ENCODE measurements at regions not wholly inside any gene's neighbourhood (a gene's known extent, or its start where the extent isn't known, plus 50 kb on each side); places are given as distances from the start of the nearest gene placed in this dataset.
"Not testable (repeated sequence)": the region's sequence is repeated elsewhere in the genome, so short reads cannot be mapped to it uniquely, and the experiment has no call there.

- DNase-seq (no peak), ATAC-seq (no peak)
- no peaks in the 10 kb centered on the region for H3K4me1 ChIP-seq (ENCODE audit: low read depth)
- H3K9me3 ChIP-seq: no peaks in the 10 kb centered on the region
- H3K36me3 ChIP-seq (ENCODE audit: low read depth): no peaks in the 10 kb centered on the region
- no peak overlapping the region for H3K4me3 ChIP-seq
- no peak for TF ChIP-seq CTCF (IDR thresholded peaks at IDR 0.05)
- intact Hi-C loops (cut with DNase I, micrococcal nuclease): no loop called here
Observed at GRCh38 chr12:63508543-63508942, 159.8 kb downstream of the DPY19L2 start.

GRCh38 chr12:63499567-63499966 lies 168.7 kb downstream of the DPY19L2 start:
- intact Hi-C loops (cut with DNase I, micrococcal nuclease): no loop called here

GRCh38 chr12:63498239-63498638 lies 170.1 kb downstream of the DPY19L2 start:
- TF ChIP-seq CTCF (IDR thresholded peaks at IDR 0.05): no peak
- intact Hi-C loops (cut with DNase I, micrococcal nuclease): no loop called here
- no peaks in the 10 kb centered on the region for H3K9me3 ChIP-seq
- no peak for ATAC-seq
- no peaks in the 10 kb centered on the region for H3K4me1 ChIP-seq (ENCODE audit: low read depth)
- no peaks in the 10 kb centered on the region for H3K36me3 ChIP-seq (ENCODE audit: low read depth)
- no peak overlapping the region for H3K4me3 ChIP-seq
- no peak for DNase-seq

More at GRCh38 chr12:63499567-63499966, 168.7 kb downstream of the DPY19L2 start:
- DNase-seq (no peak), ATAC-seq (no peak)
- H3K4me3 ChIP-seq: no peak overlapping the region
- H3K9me3 ChIP-seq: no peaks in the 10 kb centered on the region
- no peaks in the 10 kb centered on the region for H3K36me3 ChIP-seq (ENCODE audit: low read depth)
- TF ChIP-seq CTCF (IDR thresholded peaks at IDR 0.05): no peak
- H3K4me1 ChIP-seq (ENCODE audit: low read depth): no peaks in the 10 kb centered on the region

GRCh38 chr12:63496654-63497053 lies 171.6 kb downstream of the DPY19L2 start:
- intact Hi-C loops (cut with DNase I, micrococcal nuclease): no loop called here
- Histone ChIP-seq H3K4me3 (no peak overlapping the region), H3K36me3 (ENCODE audit: low read depth) (no peaks in the 10 kb centered on the region), H3K4me1 (ENCODE audit: low read depth) (no peaks in the 10 kb centered on the region), H3K9me3 (no peaks in the 10 kb centered on the region)
- TF ChIP-seq CTCF (IDR thresholded peaks at IDR 0.05): no peak
- ATAC-seq (no peak), DNase-seq (no peak)

GRCh38 chr12:63495974-63496373 lies 172.3 kb downstream of the DPY19L2 start:
- DNase-seq: no peak
- no peak for TF ChIP-seq CTCF (IDR thresholded peaks at IDR 0.05)
- intact Hi-C loops (cut with DNase I, micrococcal nuclease): no loop called here
- no peak for ATAC-seq
- no peaks in the 10 kb centered on the region for H3K4me1 ChIP-seq (ENCODE audit: low read depth)
- no peak overlapping the region for H3K4me3 ChIP-seq
- no peaks in the 10 kb centered on the region for H3K36me3 ChIP-seq (ENCODE audit: low read depth)
- H3K9me3 ChIP-seq: no peaks in the 10 kb centered on the region

GRCh38 chr12:63493357-63493756 lies 174.9 kb downstream of the DPY19L2 start:
- intact Hi-C loops (cut with DNase I, micrococcal nuclease): not testable (repeated sequence)

More at GRCh38 chr12:63493357-63493756, 174.9 kb downstream of the DPY19L2 start:
- DNase-seq; H3K9me3 ChIP-seq; ATAC-seq; H3K36me3 ChIP-seq (ENCODE audit: low read depth); H3K4me3 ChIP-seq; H3K4me1 ChIP-seq (ENCODE audit: low read depth): not testable (repeated sequence)

Measured in mucosa of descending colon (tissue), 3 donors.